Thyroid gland (tissue), 4 donors: ENCODE measurements at regions not wholly inside any gene's neighbourhood (a gene's known extent, or its start where the extent isn't known, plus 50 kb on each side); places are given as distances from the start of the nearest gene placed in this dataset.

Source experiments
- DNase-seq, 2 donors: peaks; one replicate each; pipeline ENCODE4 v3.0.0-alpha.2; 2019
- H3K27ac ChIP-seq, 3 donors: fragments of 200-600 bp; sonication (generic); 1 replicate in 2 of 3; 2 replicates in 1 of 3; pipeline ENCODE4 v1.5.1; 2016 to 2019; ENCODE audit warnings: mild to moderate bottlenecking in 1 of 3, moderate library complexity in 1 of 3
- H3K27me3 ChIP-seq: fragments of 200-600 bp; sonication (generic); one replicate; pipeline ENCODE4 v1.5.1; 2019
- H3K36me3 ChIP-seq, 2 donors: fragments of 200-600 bp; sonication (generic); one replicate each; pipeline ENCODE4 v1.5.1; 2016 to 2019
- H3K4me1 ChIP-seq, 2 donors: fragments of 200-600 bp; sonication (generic); one replicate each; pipeline ENCODE4 v1.5.1; 2017 to 2019
- H3K4me3 ChIP-seq, 3 donors: fragments of 200-600 bp; sonication (generic); replicated peaks in 1 of 3; 1 replicate in 2 of 3; 2 replicates in 1 of 3; pipeline ENCODE4 v1.5.1; 2016; ENCODE audit warnings: mild to moderate bottlenecking in 1 of 3
- H3K9me3 ChIP-seq: fragments of 200-600 bp; sonication (generic); one replicate; pipeline ENCODE4 v1.5.1; 2017
- POLR2A ChIP-seq, 2 donors: fragments of 450-650 bp; IDR thresholded peaks; one replicate each; pipeline ENCODE4 v1.6.1; 2017; ENCODE audit warnings: antibody characterized with exemption in 2 of 2, mild to moderate bottlenecking in 2 of 2, moderate library complexity in 1 of 2
- WGBS, 2 donors: methylation state at CpG; one replicate each; pipeline ENCODE4 v1.1.5; 2017; 5-methylcytosine and 5-hydroxymethylcytosine counted together
- intact Hi-C: fragments of 100-400 bp; cut with DNase I; formaldehyde crosslinking; loops from one replicate; pipeline ENCODE4 v1.15.1; 2023
- TF ChIP-seq, protein P1 (sequence below), 6 experiments: fragments of 200-600 bp in 3 of 6; fragments of 450-650 bp in 3 of 6; sonication (generic) in 3 of 6; IDR thresholded peaks; one replicate each; pipeline ENCODE4 v1.5.1; 2016 to 2019; ENCODE audit warnings: antibody characterized with exemption in 6 of 6, mild to moderate bottlenecking in 2 of 6, inconsistent platforms in 1 of 6, moderate library complexity in 1 of 6

DNA sequence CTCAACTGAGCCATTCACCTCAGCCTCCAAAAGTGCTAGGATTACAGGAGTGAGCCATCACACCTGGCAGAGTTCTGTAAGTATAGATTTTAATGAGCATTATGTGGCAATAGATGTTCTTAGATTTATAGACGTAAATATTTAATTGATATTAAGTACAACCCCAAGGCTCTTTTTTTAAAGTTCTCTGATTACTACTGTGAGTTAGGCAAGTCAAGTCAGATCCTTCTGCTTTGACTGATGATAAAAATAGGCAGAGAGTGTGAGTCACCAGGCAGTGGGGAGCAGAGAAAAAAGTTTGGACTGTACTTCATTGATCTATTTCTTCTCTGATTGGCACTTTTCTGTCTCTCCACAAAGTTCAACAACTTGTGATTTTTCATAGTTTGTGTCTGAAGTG is 1379.9 kb downstream of the UQCRFS1 start:
- TF ChIP-seq POLR2A (IDR thresholded peaks at IDR 0.05): no peak
- TF ChIP-seq, protein P1, sequence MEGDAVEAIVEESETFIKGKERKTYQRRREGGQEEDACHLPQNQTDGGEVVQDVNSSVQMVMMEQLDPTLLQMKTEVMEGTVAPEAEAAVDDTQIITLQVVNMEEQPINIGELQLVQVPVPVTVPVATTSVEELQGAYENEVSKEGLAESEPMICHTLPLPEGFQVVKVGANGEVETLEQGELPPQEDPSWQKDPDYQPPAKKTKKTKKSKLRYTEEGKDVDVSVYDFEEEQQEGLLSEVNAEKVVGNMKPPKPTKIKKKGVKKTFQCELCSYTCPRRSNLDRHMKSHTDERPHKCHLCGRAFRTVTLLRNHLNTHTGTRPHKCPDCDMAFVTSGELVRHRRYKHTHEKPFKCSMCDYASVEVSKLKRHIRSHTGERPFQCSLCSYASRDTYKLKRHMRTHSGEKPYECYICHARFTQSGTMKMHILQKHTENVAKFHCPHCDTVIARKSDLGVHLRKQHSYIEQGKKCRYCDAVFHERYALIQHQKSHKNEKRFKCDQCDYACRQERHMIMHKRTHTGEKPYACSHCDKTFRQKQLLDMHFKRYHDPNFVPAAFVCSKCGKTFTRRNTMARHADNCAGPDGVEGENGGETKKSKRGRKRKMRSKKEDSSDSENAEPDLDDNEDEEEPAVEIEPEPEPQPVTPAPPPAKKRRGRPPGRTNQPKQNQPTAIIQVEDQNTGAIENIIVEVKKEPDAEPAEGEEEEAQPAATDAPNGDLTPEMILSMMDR (IDR thresholded peaks at IDR 0.05): no peak
- intact Hi-C loops: no loop called here
- 0 to 55% methylated on average over 1 of the region's 1 CpG for WGBS, 2 donors
- Histone ChIP-seq H3K27ac (no peak overlapping the region), H3K36me3 (no peaks in the 10 kb centered on the region), H3K4me3 (no peak overlapping the region), H3K27me3 (no peaks in the 10 kb centered on the region), H3K9me3 (no peaks in the 10 kb centered on the region), H3K4me1 (no peaks in the 10 kb centered on the region)
- DNase-seq: no peak

- no peaks in the 10 kb centered on the region for H3K36me3 ChIP-seq
- 67 to 88% methylated on average over 3 of the region's 3 CpGs for WGBS, 2 donors
- no peaks in the 10 kb centered on the region for H3K9me3 ChIP-seq
- no peak overlapping the region for H3K27ac ChIP-seq
- intact Hi-C loops: no loop called here
- no peak for DNase-seq
- H3K27me3 ChIP-seq: no peaks in the 10 kb centered on the region
- TF ChIP-seq, protein P1 (IDR thresholded peaks at IDR 0.05): no peak
- TF ChIP-seq POLR2A (IDR thresholded peaks at IDR 0.05): no peak
- no peaks in the 10 kb centered on the region for H3K4me1 ChIP-seq
- no peak overlapping the region for H3K4me3 ChIP-seq
These were observed 1384.1 kb downstream of the UQCRFS1 start for GRCh38 chr19:27828829-27829228.

GRCh38 chr19:27824108-27824507 is 1388.8 kb downstream of the UQCRFS1 start:
- H3K4me1 ChIP-seq: no peaks in the 10 kb centered on the region
- no peaks in the 10 kb centered on the region for H3K27me3 ChIP-seq
- H3K4me3 ChIP-seq: no peak overlapping the region
- H3K27ac ChIP-seq: no peak overlapping the region
- TF ChIP-seq, protein P1 (IDR thresholded peaks at IDR 0.05): no peak
- TF ChIP-seq POLR2A (IDR thresholded peaks at IDR 0.05): no peak
- no peaks in the 10 kb centered on the region for H3K36me3 ChIP-seq
- intact Hi-C loops: no loop called here
- H3K9me3 ChIP-seq: no peaks in the 10 kb centered on the region
- DNase-seq: no peak
- WGBS, 2 donors: 84% methylated on average over 3 of the region's 3 CpGs

GRCh38 chr19:27822336-27822735 is 1390.6 kb downstream of the UQCRFS1 start:
- Histone ChIP-seq H3K27ac (no peak overlapping the region), H3K27me3 (no peaks in the 10 kb centered on the region), H3K4me1 (no peaks in the 10 kb centered on the region), H3K9me3 (no peaks in the 10 kb centered on the region), H3K4me3 (no peak overlapping the region), H3K36me3 (no peaks in the 10 kb centered on the region)
- WGBS, 2 donors: 75 to 88% methylated on average over 1 to 2 of the region's 2 CpGs
- TF ChIP-seq, protein P1 (IDR thresholded peaks at IDR 0.05): no peak
- TF ChIP-seq POLR2A (IDR thresholded peaks at IDR 0.05): no peak
- intact Hi-C loops: no loop called here
- DNase-seq: no peak

GRCh38 chr19:27821418-27822018 is 1391.4 kb downstream of the UQCRFS1 start:
- Histone ChIP-seq H3K27me3 (no peaks in the 10 kb centered on the region), H3K4me3 (no peak overlapping the region), H3K36me3 (no peaks in the 10 kb centered on the region), H3K9me3 (no peaks in the 10 kb centered on the region), H3K27ac (no peak overlapping the region), H3K4me1 (no peaks in the 10 kb centered on the region)
- TF ChIP-seq POLR2A (IDR thresholded peaks at IDR 0.05): no peak
- TF ChIP-seq, protein P1 (IDR thresholded peaks at IDR 0.05): no peak
- no peak for DNase-seq
- intact Hi-C loops: no loop called here
